HepG2 (cell line): ENCODE measurements at regions not wholly inside any gene's neighbourhood (a gene's known extent, or its start where the extent isn't known, plus 50 kb on each side); places are given as distances from the start of the nearest gene placed in this dataset.

ENCODE experiments used
- ARNTL ChIP-seq: sonication (generic); formaldehyde crosslinking; IDR thresholded peaks from 2 replicates; pipeline ENCODE4 v1.4.0; 2020; ENCODE audit warnings: mild to moderate bottlenecking, missing genetic modification reagents
- CEBPB ChIP-seq: IDR thresholded peaks from 2 replicates; pipeline ENCODE4 v1.6.1; 2011; ENCODE audit warnings: low read depth, low read length, improper control_type of control experiment, borderline replicate concordance
- FOXK1 ChIP-seq: sonication (generic); formaldehyde crosslinking; IDR thresholded peaks from 2 replicates; pipeline ENCODE4 v1.4.0; 2020; ENCODE audit warnings: low read depth, missing genetic modification reagents, borderline replicate concordance
- HOXA3 ChIP-seq: sonication (generic); formaldehyde crosslinking; IDR thresholded peaks from 2 replicates; pipeline ENCODE4 v1.5.0; 2020; ENCODE audit warnings: missing genetic modification reagents
- NFRKB ChIP-seq: fragments of 450-650 bp; IDR thresholded peaks from 2 replicates; pipeline ENCODE4 v1.6.1; 2017
- TARDBP ChIP-seq: sonication (generic); formaldehyde crosslinking; IDR thresholded peaks from 2 replicates; pipeline ENCODE4 v1.8.0; 2022; ENCODE audit warnings: mild to moderate bottlenecking, missing genetic modification reagents
- ZNF75D ChIP-seq: sonication (generic); formaldehyde crosslinking; IDR thresholded peaks from 2 replicates; pipeline ENCODE4 v1.8.1; 2023; ENCODE audit warnings: missing genetic modification reagents, mild to moderate bottlenecking, borderline replicate concordance

- TF ChIP-seq CEBPB (no peak), TARDBP (no peak), ZNF75D (CRISPR knock-in tag) (no peak), FOXK1 (CRISPR knock-in tag) (no peak), NFRKB (no peak), ARNTL (CRISPR knock-in tag) (no peak), HOXA3 (no peak)
Measured at GRCh38 chr4:111871802-111872201, 273.5 kb upstream of the FAM241A start.
